Liver (tissue), 3 donors: ENCODE measurements at regions not wholly inside any gene's neighbourhood (a gene's known extent, or its start where the extent isn't known, plus 50 kb on each side); places are given as distances from the start of the nearest gene placed in this dataset.

Source experiments
- CTCF ChIP-seq: fragments of 150-350 bp; IDR thresholded peaks from 2 replicates; pipeline ENCODE4 v1.5.1; 2017; ENCODE audit warnings: improper control_type of control experiment, low read depth, low read length; ENCODE audit not compliant: missing input control
- FOXA2 ChIP-seq: IDR thresholded peaks from 2 replicates; pipeline ENCODE4 v1.6.1; 2016; ENCODE audit warnings: antibody characterized with exemption
- MAX ChIP-seq: IDR thresholded peaks from 2 replicates; pipeline ENCODE4 v1.6.1; 2016; ENCODE audit warnings: antibody characterized with exemption
- RAD21 ChIP-seq, 2 donors: IDR thresholded peaks; 2 replicates each; pipeline ENCODE4 v1.6.1; 2016; ENCODE audit warnings: antibody characterized with exemption in 2 of 2, mild to moderate bottlenecking in 2 of 2
- TAF1 ChIP-seq: conservative IDR thresholded peaks from 2 replicates; pipeline ENCODE4 v1.6.1; 2016; ENCODE audit warnings: antibody characterized with exemption, mild to moderate bottlenecking
- ZBTB33 ChIP-seq: IDR thresholded peaks from 2 replicates; pipeline ENCODE4 v1.6.1; 2016; ENCODE audit warnings: antibody characterized with exemption
- donor health status: healthy.
- donor health status: healthy.

GRCh38 chr22:48750282-48750681 is 1077.4 kb downstream of the BRD1 start:
- TF ChIP-seq MAX (no peak), RAD21 (IDR thresholded peaks at IDR 0.05) (no peak), CTCF (no peak), FOXA2 (no peak), TAF1 (no peak), ZBTB33 (no peak)
